Stimulated activated CD8-positive, alpha-beta memory T cell treated with anti-CD3 and anti-CD28 coated beads, Interleukin-15, amount 100 ng/mL, for 1 hour (primary cell): ENCODE measurements at regions not wholly inside any gene's neighbourhood (a gene's known extent, or its start where the extent isn't known, plus 50 kb on each side); places are given as distances from the start of the nearest gene placed in this dataset.

Experiments
- DNase-seq: peaks from one replicate; pipeline ENCODE4 v3.0.0-alpha.2; 2020; ENCODE audit warnings: low read depth

DNA sequence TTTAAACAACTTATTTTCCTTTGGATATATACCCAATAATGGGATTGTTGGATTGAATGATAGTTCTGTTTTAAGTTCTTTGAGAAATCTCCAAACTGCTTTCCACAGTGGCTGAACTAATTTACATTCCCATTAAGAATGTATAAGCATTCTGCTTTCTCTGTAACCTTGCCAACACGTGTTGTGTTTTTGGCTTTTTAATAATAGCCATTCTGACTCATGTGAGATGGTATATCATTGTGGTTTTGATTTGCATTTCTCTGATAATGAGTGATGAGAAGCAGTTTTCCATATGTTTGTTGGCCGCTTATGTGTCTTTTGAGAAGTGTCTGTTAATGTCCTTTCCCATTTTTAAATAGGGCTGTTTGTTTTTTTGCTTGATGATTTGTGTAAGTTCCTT is 155.6 kb upstream of the PITX2 start:
- no peak for DNase-seq

DNA sequence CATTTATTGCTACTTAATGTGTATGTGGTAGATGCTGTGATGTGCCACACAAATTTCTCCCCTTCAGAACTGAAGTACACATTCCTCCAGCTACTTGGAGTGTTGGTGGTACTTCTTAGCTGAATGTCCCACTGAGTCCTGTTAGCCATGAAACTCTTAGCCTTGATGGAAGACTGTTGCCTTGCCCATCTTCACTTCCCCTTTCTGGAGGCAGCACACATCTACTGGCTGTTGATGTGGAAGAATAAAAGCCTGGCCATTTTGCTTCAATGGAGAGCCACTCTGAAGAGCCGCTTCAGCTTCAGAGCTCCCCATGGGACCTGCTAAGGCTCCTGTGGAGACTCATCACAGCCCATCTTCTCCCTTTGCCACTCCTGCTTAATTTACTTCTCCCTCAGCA is 157.7 kb upstream of the PITX2 start:
- no peak for DNase-seq

DNA sequence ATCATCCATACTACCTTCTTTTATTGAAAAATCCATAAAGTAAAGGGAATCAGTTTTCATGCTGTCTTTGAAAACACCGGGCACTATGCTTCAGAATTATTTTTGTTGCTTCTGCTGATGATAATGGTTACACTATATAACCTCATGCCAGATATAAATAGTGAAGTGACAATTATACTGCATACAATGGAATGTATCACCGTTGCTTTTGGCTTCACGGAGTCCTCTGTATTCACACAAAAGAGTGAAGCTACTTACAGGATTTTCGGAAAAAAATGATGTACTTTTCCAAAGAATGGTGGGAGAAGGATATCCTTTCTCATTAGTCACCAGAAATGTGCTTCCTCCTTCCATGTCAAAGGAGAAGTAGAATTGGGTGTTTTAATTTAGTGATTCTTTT is 159.1 kb upstream of the PITX2 start:
- DNase-seq, result no peak

DNA sequence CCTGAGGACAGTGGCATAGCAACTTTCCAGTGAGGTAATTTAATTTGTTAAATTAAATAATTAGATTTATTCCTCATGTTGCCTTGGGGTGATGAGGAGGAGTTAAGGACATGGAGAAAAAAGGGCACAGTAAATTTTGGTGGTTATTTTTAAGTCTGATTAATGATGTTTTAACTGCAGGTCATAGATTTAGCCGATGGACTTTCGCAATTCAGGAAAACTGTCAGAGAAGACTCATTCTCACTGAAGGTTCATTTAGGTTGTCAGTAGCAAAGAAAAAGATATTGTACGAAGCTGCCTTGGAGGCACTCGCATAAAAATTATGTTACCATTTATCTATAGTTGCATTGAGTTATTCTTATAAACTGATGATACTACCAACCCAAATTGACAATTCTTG is 164.2 kb upstream of the PITX2 start:
- no peak for DNase-seq

DNA sequence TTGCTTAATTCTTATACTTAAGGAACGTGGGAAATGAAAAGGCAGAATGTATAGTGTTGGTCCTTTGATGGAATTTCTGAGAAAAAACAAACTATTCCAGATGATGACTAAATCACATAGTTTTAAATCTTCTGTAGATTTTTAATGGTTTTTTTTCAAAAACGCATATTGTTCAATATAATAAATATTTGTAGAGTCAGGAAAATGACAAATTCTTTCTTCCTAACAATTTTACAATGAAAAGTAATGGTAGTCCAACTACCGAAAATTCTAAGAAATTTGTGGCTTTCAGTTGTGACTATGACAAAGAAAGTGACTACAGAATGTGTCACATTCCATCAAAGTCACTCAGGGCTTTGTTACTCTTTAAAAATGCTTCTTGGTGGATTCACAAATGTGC is 164.8 kb upstream of the PITX2 start:
- no peak for DNase-seq

DNA sequence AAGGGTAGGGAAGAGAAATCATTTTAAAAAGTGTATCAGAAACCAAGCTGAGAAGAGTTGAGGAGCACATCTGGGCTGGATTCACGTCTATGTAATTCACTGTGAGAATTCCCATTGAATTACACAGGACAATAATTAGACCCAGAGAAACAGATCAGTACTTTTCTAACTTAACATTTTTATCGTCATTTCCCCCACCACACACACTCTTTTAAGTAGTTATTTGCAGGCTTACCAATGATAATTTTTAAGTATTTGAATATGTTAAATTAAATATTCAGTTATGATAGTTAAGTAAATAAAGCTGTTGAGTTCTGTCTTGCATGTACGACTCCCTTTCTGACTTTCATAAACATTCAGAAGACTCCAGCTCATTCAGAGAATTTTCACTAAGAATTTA is 165.4 kb upstream of the PITX2 start:
- no peak for DNase-seq

DNA sequence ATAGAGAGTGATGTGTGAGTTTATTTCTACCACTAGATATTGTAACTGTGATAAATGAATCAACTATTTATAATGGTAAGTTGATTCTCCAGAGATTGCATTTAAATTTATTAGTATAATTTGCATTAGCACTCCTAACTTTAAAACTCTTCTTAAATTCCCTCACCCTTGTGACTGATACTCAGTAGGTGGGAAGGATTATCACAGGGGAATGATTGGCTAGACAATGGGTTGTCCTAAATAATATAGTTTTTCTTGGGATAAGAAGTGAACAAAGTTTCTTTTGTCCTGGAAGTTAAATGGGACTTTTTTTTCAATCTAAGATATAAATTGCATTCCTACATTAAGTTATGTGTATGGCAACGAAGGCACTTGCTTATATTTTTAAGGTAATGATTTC is 169.2 kb upstream of the PITX2 start:
- DNase-seq, result no peak

DNA sequence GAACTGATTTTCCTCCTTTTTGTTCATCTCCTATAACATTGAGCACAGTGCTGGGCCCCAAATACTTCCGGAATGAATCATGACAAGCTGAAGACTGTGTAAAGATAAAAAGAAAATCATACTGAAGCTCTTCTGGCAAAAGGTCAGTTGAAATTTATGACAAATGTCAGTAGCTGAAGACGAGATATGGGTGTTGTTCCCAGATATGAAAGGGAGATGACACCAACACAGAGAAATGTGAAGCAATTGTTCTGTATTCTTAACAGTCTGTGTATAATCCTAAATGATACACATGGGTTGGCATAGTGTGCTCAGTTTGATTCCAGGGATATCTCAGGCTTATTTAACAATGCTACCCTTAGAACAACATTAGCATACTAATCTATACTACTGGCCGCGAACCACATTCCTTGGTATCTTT is 170.5 kb upstream of the PITX2 start:
- no peak for DNase-seq

DNA sequence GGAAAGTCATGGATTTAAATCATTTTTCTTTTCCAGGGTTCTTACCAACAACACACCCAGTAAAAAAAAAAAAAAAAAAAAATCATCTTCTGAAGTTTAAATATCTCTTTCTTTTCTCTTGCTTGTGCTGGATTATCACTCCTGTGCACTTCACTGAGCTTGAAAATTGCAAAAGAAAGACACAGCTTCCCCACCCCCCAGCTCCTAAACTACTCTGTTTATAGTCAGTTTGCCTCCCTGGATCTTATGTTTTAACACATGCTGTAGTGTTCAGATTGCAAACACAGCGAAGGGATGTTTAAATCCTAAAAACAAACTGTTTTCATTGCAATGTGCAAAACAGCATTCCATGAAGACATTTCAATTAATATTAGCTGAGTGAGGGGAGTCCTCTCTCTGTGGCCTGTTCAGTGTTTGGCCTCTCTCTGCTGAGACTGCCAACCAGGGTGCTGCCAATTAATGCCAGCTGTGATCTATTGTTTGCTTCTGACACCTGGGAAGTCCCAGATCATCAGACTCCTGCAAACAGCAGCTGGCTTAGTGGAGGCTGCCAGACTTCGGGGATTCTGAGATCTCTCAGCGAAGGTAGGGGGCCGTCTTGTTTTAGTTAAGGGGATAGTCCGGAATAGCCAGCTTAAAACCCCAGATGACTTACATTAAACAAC is 171.1 kb upstream of the PITX2 start:
- no peak for DNase-seq

DNA sequence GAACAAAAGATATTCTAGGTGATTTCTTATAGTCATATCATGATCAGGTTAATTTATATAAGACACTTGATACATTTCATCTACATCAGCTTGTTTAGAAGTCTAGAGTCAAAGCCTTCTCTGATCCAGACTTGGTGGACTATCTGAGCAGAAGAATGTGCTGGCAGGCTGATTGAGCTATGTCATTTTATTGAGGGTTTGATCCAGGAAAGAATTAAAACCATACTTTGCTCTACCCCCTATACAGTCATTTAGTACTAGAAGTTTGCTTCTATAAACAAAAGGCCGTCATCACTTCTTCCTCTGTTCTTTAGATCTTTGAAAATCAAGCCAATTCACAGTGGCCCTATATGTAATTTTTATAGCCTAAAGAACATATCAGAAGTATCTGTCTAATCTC is 173.1 kb upstream of the PITX2 start:
- DNase-seq, result no peak

DNA sequence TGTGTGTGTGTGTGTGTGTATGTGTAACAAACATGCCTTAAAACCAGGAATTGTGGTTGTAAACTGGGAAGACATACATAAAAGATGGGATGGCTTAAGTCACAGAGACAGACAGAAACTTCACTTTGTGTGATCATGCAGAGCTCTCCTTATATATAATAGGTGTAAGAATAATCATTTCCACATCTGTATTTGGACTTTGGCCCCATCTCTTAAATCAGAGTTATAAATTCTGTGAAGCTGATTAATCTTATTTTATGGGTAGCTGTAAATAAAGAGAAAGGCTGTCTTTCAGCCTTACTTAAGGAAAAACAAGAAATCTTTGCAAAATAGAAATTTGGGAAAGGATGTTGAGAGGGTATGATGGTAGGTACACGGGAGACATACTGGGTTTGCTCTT is 174.6 kb upstream of the PITX2 start:
- DNase-seq, result no peak

DNA sequence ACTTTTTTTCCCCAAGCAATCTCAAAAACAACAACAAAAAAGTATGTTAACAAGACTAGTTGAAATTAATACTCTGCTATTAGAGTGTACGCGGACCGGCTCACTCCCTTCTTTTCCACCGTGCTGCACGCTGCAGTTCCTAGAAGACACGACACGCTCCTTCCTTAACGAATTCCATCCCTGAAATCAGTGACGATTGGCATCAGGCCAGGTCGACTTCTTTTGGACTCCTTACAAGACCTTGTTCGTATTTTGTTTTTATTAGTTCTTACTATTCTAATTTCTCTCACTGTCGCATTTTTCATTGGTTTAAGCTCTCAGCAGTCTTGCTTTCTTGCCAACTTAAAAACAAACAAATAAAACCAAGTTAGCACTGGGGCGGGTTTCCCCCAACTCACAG is 175.8 kb upstream of the PITX2 start:
- no peak for DNase-seq

DNA sequence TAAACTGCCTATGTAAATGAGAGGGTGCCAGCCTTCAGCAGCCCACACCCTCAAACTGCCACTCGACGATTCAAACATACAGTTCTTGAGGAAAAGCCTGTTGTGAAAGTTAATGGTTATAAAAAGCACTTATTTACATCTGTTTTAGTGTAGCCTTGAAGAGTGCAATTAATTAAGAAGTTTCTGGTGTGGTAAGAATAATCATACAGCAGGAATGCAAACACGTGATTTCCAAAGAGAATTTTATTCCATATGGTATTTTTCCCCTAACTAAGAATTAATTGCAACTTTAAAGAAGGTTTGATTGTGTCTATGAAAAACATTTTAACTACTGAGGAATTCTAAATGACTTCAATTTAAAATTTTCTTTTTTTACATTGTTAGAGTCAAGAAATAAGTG is 176.3 kb upstream of the PITX2 start:
- DNase-seq, result no peak

DNA sequence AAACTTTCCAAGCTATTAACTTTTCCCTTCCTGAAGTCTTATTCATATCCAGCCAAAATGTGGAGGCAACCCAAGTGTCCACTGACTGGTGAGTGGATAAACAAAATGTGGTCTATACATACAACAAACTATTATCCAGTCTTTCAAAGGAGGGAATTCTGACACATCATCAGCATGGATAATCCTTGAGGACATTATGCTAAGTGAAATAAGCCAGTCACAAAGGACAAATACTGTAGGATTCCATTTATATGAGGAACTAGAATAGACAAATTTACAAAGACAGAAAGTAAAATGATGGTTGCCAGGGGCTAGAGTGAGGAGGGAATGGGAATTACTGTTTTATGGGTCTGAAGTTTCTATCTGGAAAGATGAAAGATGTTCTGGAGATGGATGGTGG is 178.7 kb upstream of the PITX2 start:
- DNase-seq, result no peak

DNA sequence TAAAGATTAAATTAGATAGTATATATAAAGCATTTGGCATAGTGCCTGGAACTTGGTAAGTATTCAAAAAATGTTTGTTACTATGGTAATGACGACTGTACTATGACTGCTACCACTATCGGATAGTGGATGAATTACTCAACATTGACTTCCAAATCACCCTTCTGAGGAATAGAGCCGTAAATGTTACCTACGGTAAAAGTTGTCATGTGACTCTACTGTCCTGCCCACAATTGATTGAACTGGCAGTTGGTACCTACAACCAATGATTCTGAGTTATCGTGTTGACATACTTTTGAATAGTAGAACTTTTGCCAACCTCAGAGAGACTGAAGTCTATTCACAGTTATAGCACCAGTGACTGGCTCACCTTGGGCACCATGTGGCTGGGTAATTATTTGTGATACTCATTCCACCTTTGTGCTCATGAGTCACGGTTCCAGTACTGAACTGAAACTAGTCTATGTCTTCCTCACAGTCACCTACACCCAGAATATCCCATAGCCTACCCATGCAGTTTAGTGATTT is 185.5 kb upstream of the PITX2 start:
- no peak for DNase-seq

DNA sequence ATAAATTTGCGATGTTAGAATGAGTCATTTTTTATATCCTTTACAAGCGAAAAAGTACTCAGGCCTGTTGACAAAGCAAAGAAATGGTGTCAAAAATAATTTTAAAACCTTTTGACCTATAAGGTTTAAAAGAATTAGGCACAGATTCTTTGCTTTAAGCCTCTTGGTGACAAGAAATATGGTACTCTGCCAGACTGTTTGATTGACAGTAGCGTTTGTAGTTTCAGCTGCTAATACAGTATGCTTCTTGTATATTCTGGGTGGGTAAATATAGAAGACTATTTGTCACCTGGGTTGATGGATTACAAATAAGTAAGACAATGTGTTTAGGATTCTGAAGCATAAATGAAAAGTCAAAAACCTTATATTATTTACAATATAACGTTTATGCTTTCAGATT is 193.1 kb upstream of the PITX2 start:
- no peak for DNase-seq

DNA sequence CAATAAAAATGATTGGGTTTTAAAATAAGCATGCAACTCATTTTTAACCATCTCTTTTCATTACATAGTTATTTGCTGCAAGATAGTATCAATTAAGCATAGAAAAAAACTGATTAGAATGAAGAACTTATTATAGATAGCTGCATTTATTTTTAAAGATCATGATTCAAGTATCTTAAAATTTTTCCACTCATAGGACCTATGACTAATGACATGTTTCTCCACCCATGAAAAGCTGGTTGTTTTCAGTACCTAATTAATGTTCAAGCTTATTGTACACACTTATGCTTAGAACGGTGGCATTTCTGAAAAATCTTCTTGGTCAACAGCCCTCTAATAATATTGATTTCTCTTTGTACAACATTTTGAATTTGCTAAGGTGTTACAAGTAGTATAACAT is 193.5 kb upstream of the PITX2 start:
- no peak for DNase-seq

DNA sequence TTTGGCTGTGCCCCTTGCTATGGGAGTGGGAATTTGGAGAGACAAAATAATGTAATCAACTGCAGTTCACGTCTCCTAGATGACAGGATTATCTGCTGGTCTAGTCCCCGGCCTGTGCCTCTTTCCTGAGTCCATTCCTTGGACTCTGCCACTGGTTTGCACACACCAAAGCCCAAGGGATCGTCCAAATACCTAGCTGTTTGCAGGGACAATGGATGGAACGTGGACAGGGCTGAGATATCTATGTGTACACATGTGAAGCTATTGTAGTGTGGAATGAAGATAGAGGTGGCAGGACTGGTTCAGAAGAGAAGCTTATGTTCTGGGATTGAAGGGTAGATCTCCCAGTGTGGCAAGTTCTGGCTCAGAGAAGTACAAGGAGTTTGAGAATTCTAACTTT is 198.3 kb upstream of the PITX2 start:
- DNase-seq, result no peak

DNA sequence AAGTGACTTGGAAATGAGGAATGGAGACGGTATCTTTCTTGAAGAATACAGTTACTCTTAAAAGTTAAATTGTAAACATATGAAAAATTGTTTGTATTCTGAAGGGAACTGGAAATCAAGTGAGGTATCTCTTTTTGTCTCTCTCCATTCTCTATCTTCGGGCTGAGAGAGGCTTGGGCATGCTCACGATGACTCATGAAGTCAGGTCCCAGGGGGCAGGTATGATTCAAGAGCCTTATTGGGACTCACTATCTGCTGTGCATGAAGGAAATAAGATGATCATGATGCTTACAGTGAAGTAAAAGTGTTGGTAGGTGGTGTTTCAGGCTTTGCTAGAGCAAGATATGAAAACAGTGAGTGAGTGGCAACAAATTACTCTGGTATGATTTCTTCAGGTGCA is 200.4 kb upstream of the PITX2 start:
- no peak for DNase-seq

DNA sequence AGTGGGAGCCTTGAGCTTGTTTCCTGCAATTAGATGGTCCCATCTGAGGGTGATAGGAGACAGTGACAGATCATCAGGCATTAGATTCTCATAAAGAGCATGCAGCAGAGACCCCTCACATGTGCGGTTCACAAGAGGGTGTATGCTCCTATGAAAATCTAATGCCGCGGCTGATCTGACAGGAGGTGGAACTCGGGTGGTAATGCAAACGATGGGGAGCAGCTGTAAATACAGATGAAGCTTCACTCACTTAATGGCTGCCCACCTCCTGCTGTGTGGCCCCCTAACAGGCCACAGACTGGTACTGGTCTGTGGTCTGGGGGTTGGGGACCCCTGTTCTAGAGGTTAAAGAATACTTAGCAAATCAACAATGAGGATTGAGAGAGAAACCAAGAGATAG is 201.5 kb upstream of the PITX2 start:
- no peak for DNase-seq

DNA sequence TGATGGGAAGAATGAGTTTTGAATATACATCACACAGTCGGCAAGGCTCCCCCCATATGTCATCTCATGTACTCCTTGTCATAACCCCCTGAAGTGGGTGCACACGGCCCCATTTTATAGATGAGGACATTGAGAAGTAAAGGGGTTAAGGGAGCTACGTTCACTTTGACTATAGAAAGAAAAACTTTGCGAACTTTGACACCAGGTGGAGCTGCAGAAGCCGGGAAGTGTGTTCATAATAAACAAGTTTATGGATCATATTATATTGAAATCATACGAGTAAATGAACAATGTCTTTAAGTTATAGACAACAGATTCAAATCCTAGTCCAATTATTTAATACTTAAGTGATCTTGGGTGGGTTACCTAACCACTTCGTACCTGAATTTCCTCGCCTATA is 203.8 kb upstream of the PITX2 start:
- DNase-seq, result no peak

DNA sequence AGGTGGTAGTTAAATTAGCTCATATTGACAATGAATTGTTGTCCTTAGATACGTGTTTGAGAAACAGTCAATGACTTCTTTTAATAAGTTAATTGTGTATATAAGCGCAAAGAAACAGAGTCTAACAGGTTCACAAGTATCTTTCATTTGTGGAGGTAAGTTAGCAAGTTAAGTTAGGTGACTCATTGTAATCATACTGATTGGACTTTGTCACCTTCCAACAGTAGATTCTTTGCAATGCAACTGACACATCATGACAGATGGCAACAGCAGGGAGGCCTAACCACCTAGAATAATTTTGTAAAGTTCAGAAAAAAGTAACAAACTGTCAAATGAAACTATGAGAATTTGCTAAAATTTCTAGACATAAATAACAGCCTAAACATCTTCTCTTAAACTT is 207.6 kb upstream of the PITX2 start:
- no peak for DNase-seq

DNA sequence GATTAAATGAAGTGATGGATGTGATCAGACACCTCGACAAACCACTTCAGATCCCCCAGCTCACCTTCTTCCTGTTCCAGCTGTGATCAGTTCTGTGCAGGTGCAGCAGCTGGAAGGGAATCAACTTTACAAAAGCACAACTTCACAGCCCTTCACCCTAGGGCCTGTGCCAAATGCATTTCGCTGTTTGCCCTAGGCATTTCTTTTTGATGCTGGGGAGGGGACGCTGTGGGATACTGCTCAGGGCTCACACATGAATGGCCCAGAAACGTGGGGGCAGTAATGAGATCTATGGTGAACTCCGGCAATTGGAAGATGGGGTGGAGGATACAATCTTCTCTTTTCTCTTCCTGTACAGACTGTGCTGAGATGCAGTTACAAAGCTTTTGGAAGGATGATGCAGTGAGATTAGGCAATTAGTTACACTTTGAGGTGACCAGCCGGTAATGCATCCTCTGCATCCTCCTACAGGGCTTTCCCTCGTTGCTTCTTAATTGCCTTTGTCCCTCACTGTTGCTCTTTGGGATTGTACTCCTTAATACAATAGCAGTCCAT is 215.1 kb upstream of the PITX2 start:
- no peak for DNase-seq

DNA sequence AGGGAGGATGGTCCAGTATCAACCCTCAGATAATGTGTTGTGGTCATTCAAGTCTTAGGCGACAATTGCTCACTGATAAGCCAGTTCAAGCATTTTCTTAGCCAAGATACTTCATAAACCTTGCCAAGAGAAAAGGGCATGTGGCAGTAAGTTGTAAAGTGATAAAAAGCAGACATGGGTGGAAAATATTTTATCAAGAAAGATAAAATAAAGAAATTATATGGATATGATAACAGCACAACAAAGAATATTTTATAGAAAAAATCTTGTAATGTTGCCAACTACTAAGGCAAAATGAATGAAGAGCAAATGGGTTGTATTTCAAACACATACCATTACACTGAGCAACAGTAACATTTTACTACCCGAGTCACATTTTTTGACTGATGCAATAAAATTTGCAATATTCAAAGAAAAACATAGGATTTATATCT is 217.4 kb upstream of the PITX2 start:
- no peak for DNase-seq
